HG03378 (cell line): ENCODE measurements at regions not wholly inside any gene's neighbourhood (a gene's known extent, or its start where the extent isn't known, plus 50 kb on each side); places are given as distances from the start of the nearest gene placed in this dataset.
"Not testable (repeated sequence)": the region's sequence is repeated elsewhere in the genome, so short reads cannot be mapped to it uniquely, and the experiment has no call there.

Source experiments
- ATAC-seq: cut with Tn5 transposase; IDR thresholded peaks from one replicate; pipeline ENCODE4 v1.9.1; 2021; ENCODE audit warnings: mild to moderate bottlenecking, moderate library complexity; ENCODE audit not compliant: unreplicated experiment

DNA sequence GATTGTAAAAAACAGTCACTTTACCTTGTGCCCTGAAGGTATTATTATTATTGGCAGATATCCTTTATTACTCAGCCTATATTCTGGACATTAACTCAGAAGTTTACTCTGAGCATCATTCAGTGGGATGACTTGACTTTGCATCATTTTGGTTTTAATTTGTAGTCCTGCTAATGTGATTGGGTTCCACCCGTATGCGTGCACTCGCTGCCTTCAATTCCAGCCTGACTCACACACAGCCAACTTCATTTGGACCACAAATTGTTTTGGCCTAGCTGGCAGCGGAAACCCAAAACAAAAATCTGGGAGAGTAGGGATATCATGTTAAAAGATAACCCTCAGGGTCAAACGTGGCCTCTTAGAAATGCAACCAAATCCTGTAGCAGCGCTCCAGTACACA, 704.4 kb upstream of the SLC35B3 start:
- ATAC-seq, result no peak

DNA sequence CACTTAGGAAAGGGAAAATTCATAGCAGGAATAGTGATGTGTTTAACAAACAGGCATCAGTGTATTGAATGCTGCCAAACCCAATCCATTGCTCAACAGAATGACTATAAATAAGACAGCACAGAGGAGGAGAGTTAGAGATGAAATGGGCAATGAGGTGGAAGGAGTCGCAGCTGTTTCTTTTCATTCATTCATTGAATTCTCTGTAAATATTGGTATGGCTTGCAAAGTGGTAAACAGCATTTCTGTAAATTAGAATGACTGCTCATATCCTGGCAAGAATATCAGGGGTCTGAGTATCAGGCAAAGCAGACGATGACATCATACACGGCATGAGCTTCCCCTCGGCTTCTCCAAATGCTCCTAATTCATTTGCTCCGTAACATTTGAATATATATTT, 703.6 kb upstream of the SLC35B3 start:
- no peak for ATAC-seq

DNA sequence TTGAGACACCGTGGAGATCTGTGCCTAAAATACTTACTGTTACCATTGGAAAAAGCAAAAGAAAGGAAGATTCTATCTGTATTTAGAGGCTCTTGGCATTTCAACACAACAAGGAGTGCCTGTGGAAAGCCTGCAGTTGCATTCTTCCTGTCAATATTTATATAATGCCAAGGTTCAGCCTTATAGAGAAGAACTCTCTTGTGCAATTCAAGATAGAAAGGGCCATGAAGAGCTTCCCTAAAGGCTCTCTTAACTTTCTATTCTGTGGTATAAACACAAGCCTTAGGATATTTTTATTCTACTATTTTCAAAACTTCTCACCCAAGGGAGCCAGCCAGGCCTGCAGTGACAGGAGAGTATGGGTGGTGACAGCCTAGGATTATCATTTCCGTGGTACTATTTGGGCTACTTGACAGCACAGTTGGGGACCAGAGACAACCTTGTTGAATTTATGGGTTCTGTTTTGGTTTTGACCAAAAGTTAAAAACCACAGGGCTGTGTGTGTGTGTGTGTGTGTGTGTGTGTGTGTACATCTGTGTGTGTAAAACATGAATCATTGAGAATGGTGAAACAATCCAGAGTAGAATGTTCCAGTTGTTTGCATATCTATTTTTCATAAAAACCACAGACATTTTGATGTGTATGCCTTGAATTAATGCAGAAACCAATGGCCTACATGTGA, 700.9 kb upstream of the SLC35B3 start:
- no peak for ATAC-seq

DNA sequence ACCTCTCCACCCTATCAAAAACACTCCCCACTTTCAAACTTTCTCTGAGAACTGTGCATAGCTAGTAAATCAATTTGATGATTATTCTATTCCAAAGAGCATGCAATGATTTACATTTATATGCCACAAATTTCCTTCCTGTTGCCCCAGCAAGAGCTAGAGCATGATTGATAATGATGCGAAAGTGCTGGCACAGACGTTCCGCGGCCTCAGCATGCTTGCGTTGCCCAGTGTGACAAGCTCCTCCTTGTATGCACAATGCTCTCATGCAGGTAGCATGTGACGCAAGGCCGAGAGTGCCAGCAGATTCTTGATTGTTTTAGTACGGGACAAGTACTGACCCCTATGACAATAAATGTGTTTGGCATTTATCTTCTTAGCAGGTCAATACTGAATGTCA, 696.3 kb upstream of the SLC35B3 start:
- ATAC-seq, result no peak

DNA sequence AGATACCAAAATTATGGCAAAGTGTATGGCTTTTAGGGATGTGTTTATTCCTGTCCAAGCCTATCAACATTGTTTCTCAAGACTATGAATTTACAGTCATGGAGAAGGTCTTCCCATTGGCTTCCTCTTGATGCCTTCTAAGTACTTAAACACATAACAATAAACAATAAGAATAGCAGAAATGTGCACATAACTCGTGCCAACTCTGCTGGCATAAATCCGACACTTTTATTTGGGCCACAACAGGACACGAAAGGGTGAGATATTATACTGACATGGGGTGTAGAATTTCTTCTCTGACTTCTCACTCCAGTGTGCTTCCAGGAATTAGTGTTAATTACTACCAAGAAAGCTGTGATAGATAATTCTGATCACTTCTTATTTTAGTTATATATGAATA, 695.9 kb upstream of the SLC35B3 start:
- no peak for ATAC-seq

DNA sequence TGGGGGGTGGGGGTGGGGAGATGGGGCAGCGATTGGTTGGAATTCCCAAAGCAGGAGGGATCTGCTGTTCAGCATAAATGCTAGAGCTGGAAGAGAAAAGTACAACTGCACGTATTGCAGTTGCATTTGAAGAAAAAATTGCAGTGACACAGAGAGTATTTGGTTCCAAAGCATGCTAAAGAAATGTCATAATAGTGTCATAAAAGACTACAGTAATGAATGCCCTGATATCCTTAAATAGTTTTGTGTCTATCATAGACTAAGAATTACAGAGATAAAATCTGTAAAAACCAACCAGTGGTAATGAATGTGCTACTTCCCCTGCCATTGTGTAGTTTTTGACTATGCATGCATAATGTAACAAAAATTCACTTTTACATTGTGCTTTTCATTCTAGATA, 693.6 kb upstream of the SLC35B3 start:
- no peak for ATAC-seq

DNA sequence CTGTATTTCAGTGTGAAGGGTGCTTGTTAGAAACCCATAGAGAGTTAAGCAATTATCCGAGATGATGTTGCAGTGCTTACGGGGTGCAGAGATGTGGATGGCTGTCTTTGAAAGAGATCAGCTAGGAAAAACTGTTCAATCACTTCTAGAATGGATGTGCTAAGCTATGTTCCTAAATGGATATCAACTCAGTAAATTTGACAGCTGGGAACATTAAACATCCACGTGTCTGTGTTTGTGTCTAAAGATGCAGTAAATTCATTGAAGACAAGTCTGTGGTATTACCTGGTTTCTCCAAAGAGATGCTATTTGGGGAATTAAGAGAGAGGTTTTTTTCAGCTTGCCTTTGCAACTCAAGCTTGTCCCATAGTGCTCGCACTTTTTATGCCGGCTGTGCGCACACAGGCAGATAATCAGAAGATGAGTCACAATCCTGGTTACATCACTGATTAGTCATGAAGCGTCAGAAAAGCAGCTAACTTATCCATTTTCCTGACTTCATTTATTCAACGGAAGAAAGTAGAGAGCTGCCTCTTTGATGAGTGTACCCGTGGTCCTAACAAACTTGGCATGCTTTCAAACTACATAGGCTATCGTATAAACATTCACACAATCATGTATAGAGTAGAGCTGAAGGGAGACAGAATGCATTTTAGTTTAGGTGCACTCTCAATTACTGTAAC, 691.7 kb upstream of the SLC35B3 start:
- ATAC-seq, result no peak

DNA sequence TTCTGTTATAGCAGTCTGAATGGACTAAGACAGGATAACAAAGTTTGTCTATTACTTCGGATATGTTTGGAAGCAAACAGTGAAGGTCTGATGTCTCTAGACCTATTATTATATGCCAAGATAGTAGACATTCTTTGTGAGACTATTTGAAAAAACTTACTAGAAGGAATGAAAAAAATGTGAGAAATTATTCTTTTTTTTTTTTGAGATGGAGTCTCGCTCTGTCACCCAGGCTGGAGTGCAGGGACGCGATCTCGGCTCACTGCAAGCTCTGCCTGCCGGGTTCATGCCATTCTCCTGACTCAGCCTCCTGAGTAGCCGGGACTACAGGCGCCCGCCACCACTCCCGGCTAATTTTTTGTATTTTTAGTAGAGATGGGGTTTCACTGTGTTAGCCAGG, 690.7 kb upstream of the SLC35B3 start:
- not testable (repeated sequence) for ATAC-seq

DNA sequence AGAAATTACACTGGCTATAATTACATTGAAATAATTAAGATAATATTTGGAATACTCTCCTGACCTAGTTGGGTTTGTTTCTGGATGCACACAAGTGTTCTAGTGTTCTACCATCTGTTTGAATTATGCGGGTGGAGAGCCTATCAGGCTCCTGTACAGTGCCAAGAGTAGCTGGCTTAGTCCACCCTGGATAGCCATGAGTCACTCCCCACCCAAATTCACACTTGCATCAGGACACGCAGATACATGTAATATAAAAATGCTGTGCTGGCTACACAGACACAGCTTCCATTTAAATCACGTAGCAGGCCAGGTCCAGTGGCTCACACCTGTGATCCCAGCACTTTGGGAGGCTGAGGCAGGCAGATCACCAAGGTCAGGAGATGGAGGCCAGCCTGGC, 686.2 kb upstream of the SLC35B3 start:
- ATAC-seq, result no peak

DNA sequence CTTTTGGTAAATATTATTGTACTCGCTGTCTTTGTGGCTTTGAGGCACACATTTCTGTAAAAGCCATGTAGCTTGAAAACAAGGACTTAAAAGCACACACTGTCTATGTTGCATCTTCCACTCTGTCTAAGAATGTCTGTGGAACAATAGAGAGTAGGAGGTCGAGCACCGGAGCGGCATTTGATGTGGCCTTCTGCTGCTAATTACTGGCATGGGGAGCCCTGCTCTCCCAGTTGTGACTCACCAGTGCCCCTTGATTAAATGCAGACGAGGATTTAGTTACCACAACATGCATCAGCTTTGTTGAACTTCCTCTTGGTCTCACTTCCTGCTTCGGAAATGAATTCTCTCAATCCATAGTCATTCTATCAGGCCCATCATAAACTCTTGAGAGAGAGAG, 680.7 kb upstream of the SLC35B3 start:
- no peak for ATAC-seq

DNA sequence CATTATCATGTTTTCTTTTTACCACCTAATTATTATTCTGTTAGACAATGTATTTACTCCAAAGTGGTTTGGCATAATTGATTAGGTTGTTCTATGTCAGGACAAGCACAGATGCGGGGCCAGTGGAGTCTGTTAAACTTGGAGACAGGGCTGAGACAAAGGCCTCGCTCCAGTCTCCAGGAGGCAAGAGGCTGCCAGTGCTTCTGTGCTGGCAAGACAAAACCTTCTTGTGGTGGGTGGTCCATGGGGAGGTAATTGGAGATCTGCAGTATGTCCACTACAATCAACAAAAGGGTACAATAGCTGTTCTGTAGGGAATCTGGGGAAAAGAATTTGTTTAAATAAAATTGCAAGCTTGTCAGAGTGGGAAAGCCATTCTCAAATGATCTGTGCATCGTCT, 677.2 kb upstream of the SLC35B3 start:
- ATAC-seq, result no peak

DNA sequence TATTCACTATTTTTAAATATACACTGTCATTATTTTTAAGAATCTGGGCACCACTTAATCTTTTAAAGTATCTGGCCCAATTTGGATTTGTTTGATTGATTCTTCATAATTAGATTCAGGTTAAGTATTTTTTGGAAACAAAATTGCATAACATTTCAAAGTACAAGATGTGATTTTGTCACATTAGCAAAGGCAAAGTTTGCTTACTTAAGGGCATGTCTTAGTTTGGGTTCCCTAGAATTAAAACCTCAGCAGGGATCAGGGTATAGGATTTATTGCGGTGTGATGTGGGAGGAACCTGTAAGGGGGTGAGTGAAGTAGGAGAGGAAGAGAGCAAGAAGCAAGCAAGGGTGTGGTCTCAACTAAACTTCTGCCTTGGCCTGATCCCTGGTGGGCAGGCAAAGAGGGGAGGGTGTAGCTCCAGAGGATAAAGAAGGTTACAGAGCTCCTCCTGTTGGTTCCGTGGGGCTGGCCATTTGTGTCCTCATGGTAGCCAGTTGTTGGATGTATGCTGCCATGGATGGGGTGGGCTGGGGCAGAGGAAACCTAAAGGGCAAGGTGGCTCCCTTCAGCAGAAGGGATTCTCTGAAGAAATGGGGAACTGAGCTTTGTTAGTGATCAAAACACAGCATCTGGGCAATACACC, 668.7 kb upstream of the SLC35B3 start:
- ATAC-seq, result no peak

DNA sequence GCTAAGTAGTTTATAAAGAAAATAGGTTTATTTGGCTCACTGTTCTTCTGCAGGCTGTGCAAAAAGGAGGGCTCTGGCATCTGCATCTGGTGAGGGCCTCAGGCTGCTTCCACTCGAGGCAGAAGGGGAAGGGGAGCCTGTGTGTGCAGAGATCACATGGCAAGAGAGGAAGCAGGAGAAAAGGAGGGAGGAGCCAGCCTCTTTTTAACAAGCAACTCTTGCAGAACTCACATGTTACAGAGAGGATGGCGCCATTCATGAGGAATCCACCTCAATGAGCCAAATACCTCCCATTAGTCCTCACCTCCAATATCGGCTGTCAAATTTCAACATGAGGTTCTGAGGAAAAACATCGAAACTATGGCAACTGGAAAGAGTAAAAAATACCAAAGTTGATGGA, 666.6 kb upstream of the SLC35B3 start:
- no peak for ATAC-seq

DNA sequence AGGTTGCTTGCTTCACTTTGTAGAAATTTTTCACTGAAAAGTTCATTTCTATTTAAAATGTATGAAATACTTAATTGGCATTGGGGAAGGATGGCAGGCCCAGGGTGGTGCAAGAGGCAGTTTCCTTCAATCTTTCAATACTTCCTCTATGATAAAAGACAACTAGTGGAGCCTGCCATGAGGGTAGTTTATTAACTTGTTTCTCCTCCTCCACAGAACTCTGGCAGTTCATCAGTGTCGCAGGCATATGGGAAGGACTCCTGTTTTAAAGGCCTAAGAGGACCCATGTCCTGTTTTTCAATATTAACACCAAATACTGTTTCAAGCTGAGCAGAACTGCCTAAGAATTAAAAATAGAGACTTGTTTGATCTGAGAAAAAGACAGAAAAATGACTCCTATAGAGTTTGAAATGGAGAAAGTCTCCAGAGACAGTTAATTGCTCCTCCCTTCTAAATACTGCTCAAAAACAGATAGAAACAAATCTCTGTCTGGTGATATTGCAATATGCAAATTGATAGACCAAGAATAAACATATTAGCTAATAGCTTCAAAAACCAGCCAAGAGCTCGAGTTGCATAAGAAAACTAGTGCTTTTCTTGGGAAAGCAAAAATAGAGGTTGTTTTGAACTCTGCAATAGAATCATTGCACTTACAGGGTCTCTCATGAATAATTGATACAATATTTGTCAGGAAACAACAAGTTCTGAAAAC, 665.7 kb upstream of the SLC35B3 start:
- ATAC-seq, result no peak

DNA sequence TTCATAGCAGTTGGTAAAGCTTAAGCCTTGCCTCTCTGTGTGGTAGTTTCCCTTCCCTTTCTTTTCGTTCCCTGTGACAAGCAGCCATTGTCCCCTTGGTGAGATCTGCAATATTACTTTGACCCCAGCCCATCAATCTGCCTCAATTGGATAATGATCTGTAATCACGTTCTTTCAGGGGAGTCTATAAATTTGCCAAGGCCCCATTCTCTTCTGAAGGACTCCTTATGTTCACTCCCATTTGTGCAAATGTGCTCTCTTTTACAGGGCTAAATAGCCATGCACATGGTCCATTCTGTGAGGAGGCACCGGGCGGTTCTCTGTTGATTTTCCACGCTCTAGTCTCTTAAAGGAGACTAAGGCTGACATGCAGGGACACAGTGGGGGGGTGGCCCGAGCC, 660.4 kb upstream of the SLC35B3 start:
- no peak for ATAC-seq

DNA sequence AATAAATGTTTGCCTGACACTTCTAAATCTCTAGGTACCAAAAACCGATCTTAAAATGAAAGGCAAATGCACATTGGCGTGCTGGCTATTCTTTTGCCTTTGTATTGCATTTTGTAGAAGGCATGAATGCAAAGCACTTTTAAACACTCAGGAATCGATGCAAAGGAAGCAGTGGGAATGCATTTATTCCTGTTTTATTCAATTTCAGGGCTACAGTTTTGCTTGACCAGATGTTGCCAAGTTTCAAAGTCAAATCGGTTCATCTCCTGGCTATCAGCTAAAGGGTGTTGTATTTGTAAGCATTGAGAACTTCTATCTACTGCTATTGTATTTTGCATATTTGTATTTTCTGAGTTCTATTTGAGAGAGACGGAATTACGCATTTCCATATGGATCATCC, 659.8 kb upstream of the SLC35B3 start:
- ATAC-seq, result no peak

DNA sequence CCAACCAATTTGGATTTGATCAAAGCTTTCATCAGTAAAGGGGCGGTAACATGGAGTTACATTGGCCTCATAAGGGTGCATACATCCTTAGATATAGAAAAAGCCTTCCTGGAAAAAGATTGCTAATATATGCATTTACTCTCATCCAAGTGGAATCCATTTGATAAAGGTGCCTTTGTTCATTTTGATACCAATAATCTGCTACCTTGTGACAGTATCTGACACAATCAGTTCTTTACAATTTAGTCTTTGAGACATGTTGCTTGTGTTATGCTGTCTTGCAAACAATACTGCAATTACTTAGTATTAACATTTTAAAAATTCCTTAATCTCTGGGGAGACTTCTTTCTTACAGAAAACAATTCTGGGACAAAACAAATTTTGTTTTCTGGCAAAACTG, 654.4 kb upstream of the SLC35B3 start:
- ATAC-seq, result no peak

DNA sequence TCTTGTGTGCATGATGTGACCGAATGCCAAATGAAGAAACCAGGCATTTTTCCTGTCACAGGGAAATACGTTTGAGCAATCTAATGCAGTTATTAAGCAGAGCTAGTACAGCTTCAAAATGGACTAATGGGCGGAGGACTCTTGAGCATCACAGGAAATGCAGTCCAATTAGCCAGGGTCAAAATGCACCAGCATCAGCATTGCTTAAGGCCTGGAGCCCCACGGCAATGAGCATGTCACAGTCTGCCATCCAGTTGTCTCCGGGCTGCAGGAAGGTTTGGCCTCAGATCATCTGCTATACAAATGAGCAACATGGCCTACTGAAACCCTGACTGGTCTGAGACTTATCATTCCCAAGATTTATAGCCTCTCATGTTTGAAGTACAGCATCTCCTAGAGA, 652.1 kb upstream of the SLC35B3 start:
- ATAC-seq, result no peak

DNA sequence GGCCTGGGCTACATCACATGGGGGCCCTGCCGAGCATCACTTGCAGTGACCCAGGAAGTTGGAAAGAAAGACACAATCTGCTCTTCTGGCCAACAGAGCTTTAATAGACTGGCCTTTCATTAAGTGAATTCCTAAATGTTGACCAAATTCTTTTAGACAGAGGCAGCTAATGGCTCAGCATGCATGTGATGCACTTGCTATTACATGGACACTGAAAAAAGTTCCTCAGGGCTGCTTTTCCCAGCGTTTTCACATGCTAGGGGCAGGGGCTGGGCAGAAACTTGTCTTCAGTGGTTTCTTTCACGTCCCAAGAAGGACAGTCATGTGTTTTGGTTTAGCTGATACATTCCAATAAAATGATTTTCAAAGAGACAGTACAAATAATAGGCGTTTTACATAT, 651.0 kb upstream of the SLC35B3 start:
- no peak for ATAC-seq

DNA sequence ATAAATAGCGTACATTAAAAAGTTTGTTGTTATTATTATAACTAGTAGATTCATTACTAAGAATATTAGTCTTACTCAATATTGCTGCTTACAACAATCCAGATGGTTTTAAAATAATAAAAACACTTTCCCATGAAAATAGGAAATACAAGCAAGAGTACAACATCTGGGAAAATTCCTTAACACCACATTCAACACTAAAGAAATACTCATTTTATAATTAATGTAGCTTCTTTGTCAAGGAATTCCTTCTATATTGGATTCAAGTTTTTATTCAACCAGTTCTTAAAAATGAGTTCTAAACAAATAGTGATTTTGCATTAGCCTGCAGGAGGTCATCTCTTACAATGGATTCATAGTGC, 650.3 kb upstream of the SLC35B3 start:
- ATAC-seq, result no peak

DNA sequence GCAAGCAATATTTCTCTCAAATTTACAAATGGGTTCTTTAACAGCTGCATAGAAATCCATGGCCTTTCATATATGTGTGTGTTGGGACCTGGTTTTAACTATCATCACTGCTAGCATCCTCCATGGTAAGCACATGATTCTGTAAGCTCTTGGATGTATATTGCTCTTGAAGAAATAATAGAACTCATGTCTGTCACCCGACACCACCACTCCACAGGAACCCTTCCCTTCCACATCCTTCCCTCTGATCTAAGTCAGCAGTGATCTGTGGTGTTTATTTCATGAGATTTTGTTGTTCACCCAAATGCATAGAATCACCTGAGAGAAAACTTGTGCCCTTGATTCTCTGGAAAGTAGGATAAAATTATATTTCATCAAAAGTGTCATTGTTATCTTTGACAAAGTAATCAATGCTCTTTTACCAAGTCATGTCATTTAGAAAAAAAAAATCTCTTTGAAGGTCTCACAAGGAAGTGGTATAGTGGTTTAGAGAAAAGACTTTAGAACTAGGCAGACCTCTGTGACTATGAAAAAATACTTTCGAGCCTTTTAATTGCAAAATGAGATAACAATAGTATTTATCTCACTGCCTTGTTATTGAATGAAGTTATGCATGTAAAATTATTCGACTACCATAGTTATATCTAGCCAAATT, 649.8 kb upstream of the SLC35B3 start:
- ATAC-seq, result no peak
